SIG-M5 treated with dmso at 0.1 percent for 504 hours (cell line): ENCODE measurements at regions not wholly inside any gene's neighbourhood (a gene's known extent, or its start where the extent isn't known, plus 50 kb on each side); places are given as distances from the start of the nearest gene placed in this dataset.

Experiments used
- DNase-seq: peaks from one replicate; lab custom pipeline; 2025; ENCODE audit not compliant: unreplicated experiment; lab: John Stamatoyannopoulos, UW

DNA sequence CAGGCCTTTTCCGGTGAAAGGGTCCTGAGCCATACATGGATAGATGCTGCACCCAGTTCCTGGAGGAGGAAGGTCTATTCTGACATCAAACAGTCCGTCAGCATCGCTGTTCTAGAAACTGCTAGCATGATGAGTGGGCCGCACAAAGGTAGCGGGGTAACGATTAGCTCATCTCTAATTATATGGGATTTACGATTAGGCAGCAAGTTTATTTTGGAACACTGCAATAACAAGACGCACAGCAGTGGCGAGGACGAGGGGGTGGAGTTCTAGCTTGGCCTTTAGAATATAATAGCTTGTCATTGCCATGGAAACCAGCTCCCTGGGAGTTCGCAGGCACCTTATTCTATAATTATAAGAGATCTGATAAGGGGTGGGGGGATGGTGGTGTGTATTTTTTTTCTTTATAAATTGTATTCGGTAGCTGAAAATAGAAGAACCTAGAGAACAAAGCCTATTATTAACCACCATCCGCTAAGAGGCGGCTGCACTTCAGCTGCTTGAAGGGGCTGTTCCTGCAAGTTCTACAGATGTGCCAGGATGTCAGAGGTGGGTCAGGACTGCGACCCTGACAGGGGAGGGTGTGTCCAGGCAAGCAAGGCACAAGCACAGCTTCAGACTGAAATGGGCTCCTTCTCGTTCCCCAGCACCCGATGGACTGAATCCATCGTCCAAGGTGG is 311.0 kb downstream of the AGTPBP1 start:
- DNase-seq, result no peak

- DNase-seq, result no peak
Observed at GRCh38 chr9:85428230-85428629, 313.5 kb downstream of the AGTPBP1 start.

DNA sequence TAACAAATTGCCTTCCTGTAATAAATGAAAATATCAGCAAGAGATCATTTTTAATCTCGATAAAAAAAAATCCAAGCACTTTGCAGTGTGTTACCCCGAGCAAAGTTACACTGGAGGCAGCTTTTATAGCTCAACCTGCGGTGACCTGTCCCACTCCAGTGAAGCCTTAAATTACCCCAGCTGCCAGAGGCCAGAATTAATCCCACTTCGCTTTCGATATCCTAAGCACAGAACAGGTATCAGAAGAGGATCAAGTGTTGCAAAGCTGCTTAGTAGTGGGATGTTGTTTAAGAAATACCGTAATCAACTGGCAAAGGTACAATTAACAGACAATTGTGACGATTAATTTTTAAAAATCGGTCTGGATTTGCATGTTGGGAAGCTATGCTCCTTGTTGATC is 314.0 kb downstream of the AGTPBP1 start:
- DNase-seq, result no peak

DNA sequence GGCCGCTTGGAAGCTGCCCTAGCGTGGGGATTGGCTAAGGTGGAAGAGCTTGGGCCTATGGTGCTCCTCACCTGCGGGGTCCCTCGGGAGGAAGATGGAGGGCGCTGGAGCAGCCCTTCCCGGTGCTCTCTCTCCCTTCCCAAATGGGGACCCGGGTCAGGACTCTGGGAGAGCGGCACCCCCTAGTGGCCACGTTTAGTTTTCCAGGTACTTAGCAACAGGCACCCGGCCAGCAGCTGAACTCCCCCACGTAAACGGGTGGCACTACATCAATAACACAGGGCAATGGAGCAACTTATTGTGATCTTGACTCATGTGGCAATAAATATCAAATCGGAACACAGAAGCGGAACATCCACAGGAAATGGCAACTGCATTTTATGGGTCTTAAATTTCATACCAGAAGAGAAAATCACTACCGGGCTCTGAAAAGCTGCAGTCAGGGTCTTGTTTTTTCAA is 316.6 kb downstream of the AGTPBP1 start:
- peak; percentile 39 for DNase-seq

DNA sequence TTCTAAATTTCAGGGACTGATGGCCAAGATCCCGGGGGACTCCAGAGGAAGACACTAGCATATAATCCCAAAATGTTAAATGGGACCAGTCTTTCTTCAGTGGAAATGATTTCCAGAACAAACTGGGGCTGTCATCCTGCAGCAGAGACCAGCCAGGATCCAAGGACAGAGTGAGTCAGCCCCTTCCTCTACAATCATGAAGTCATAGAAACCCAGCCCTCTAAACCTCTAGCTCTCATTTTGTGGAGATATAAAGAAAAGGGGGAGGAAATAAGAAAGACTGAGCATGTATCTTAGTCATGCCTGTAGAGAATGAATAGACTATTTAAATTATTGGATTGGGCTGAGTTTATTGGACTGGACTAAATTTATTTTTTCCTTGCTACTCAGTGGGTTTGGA is 318.3 kb downstream of the AGTPBP1 start:
- no peak for DNase-seq

GRCh38 chr9:85421641-85422040 is 320.1 kb downstream of the AGTPBP1 start:
- DNase-seq, result no peak

GRCh38 chr9:85420750-85421149 is 321.0 kb downstream of the AGTPBP1 start:
- no peak for DNase-seq

- DNase-seq, result no peak
Observed at GRCh38 chr9:85417674-85418073, 324.1 kb downstream of the AGTPBP1 start.

DNA sequence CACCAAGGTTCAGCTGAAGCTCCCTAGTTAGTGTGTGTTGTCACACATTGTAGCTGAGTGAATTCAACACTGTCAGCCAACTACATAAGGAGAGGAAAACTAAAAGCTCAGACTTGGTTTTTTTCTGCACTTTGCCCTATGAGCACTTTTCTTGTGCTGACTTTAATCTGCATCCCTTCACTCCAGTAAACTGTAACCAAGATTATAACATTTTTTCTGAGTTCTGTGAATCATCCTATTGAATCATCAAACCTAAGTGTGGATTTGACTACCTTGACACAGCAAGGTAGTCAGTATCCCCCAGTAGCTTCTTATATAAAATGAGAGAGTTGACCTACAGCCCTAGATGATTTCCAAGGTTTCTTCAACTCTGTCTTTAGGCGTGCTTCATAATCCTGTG is 325.0 kb downstream of the AGTPBP1 start:
- DNase-seq, result no peak

- no peak for DNase-seq
Observed at GRCh38 chr9:85414390-85414789, 327.4 kb downstream of the AGTPBP1 start.

DNA sequence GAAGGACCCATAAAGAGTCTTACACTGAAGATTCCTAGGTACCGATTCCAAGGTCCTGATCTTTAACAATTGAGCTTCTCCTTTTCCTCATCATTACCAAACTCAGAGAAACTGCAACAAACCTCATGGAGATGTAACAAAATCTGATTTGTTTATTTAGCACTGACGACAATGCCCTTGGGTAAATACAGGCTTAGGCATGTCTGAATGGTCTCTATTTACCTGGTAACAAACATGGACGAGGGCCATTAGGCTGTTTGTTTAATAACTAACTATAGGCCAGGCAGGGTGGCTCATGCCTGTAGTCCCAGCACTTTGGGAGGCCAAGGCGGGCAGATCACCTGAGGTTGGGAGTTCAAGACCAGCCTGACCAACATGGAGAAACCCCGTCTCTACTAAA is 333.3 kb downstream of the AGTPBP1 start:
- DNase-seq, result peak; percentile 10

GRCh38 chr9:85405566-85405950 is 336.2 kb downstream of the AGTPBP1 start:
- DNase-seq, result no peak

GRCh38 chr9:85404911-85405565 is 336.7 kb downstream of the AGTPBP1 start:
- no peak for DNase-seq

GRCh38 chr9:85402551-85402950 is 339.2 kb downstream of the AGTPBP1 start:
- DNase-seq, result no peak

DNA sequence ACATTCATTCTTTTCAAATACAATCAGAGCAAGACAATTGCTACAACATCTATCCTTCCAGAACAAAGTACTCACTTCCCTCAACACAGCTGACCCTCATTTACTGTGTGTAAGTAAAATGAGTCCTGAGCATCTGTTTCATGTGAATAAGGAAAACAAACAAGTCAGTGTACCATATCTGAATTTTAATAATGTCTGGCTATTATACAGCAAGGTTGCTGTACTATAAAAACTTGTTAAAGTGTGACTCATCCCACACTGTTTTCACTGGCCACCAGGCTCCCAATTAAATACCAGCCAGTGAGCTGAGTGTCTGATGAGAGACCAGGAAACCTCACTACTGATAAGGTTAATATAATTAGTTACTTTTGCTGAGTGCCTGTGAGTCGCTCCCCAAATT is 339.8 kb downstream of the AGTPBP1 start:
- DNase-seq, result no peak

DNA sequence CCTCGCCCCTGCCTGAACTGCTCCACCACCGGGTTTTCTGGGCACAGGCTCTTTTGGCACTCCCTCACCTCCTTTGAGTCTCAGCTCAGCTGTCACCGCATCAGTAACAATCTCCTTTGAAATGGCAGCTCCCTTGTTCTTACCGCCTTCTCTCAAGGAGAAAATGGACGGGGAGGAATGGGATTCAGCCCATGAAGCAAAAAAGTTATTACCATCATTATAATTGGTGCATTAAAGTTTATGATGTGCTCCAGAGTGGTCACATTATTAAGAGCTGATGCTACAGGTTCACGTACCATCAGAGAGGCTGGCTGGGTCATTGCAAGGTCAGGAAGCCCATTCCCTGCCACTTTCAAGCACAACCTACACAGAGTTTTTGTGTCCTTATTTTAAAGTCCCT is 344.7 kb downstream of the AGTPBP1 start:
- DNase-seq, result no peak

DNA sequence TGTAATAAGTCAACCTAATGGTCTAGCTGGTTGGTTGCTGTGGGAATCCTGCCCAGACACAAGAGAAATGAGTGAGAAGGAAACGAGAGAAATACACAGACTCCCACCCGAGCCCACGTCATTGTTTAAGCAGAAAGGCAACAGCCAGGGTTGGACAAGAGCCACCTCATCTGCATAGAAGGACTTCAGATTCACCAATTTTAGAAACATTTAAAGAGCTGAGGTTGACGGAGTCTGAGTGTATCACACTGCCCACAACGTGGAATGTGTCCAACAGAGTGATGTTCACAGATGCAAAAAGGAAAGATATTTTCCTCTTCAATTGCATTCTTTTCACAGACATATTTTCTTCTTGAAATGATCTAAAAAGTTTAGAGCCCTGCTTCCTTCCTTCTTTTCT is 349.5 kb downstream of the AGTPBP1 start:
- DNase-seq, result no peak

DNA sequence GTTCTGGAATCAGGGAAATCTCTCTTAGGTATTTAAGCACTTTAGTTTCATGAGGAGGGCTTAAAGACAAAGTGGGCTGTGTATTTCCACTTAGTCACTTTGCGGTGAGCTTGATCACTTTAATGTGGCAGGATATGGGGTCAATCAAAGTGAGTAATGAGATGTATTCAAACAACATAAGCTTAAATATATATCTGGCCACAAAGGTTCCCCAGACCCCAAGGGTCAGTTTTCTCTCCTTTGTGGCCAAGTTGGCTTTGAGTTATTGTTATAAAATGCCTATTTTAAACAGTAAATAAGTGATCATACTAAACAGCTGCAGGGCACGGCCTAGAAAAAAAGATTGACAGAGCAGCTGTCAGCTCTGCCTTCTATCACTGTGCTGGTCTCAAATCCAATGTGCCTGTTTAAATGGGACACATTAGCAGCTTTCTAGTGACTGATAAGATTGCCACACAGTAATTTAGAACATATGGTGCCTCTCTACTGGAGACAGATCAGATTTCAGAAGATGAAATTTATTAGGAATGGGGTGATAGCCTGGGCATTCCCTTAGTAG is 363.9 kb downstream of the AGTPBP1 start:
- DNase-seq, result no peak

DNA sequence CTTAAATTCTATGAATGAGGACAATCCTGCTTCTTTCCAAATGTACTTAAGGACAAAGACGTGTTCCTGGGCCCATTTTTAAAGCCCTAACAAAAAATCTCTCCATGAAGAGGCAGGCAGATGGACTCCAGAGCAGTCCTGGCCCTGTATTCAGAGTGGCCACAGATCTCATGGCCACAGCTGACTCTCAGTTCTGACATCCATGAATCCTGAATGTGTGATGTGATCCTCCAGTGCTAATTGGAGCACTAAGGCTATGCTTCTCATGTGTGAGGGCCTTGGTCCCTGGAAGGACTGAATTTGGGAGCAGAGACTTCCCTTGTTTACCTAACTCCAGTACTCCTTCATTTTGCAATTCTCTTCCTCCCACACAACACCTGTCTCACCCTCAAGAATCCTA is 373.0 kb downstream of the AGTPBP1 start:
- no peak for DNase-seq

- DNase-seq, result no peak
Observed at GRCh38 chr9:85359161-85359560, 382.6 kb downstream of the AGTPBP1 start.

DNA sequence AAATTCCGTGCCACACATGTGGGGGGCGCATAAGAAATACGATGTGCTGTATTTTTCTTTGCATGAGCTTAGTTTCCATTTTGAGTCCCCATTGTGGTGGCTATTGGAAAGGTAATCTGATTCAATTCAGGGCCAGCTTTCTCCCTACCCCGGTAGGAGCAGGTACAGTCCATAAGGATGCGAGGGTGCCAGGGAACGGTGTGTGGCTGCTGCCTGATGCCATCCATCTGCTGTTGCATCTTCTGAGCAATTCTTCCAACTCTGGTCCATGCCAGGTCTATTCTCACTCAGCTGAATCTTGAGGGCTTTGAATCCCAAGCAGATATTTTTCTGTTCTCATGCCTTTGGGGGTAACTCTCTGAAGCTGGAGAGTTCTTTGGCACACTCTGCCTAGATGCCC is 392.7 kb downstream of the AGTPBP1 start:
- DNase-seq, result no peak

DNA sequence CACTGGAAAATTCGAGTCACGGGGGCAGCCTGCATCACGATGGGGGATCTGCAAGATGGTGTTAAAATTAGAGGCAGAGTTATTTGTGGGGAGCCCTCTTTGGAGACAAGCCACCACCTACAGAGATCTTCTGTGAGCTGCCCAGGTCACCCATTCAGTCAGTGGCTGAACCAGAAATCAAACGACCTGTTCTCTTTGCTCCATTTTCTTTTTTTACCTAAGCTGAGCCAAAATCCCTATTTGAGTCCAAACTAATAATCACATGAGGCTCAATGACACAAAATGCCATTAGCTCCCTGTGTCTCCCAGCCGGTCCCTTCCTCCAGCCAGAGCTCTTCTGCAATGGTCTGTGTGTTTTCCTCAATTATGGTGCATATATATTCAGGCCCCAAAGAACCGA is 394.2 kb downstream of the AGTPBP1 start:
- no peak for DNase-seq

- DNase-seq, result no peak
Observed at GRCh38 chr9:85344901-85345300, 396.9 kb downstream of the AGTPBP1 start.
